ENCODE measurements at regions not wholly inside any gene's neighbourhood (a gene's known extent, or its start where the extent isn't known, plus 50 kb on each side); places are given as distances from the start of the nearest gene placed in this dataset.
"Not testable (repeated sequence)": the region's sequence is repeated elsewhere in the genome, so short reads cannot be mapped to it uniquely, and the experiment has no call there.

DNA sequence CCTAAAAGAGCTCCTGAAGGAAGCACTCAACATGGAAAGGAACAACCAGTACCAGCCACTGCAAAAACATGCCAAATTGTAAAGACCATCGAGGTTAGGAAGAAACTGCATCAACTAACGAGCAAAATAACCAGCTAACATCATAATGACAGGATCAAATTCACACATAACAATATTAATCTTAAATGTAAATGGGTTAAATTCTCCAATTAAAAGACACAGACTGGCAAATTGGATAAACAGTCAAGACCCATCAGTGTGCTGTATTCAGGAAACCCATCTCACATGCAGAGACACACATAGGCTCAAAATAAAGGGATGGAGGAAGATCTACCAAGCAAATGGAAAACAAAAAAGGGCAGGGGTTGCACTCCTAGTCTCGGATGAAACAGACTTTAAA is 191.6 kb upstream of the MGAT5 start:
- TF ChIP-seq, protein P1, sequence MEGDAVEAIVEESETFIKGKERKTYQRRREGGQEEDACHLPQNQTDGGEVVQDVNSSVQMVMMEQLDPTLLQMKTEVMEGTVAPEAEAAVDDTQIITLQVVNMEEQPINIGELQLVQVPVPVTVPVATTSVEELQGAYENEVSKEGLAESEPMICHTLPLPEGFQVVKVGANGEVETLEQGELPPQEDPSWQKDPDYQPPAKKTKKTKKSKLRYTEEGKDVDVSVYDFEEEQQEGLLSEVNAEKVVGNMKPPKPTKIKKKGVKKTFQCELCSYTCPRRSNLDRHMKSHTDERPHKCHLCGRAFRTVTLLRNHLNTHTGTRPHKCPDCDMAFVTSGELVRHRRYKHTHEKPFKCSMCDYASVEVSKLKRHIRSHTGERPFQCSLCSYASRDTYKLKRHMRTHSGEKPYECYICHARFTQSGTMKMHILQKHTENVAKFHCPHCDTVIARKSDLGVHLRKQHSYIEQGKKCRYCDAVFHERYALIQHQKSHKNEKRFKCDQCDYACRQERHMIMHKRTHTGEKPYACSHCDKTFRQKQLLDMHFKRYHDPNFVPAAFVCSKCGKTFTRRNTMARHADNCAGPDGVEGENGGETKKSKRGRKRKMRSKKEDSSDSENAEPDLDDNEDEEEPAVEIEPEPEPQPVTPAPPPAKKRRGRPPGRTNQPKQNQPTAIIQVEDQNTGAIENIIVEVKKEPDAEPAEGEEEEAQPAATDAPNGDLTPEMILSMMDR (IDR thresholded peaks at IDR 0.05; ENCODE audit: low read depth, low read length, poor library complexity, severe bottlenecking): not testable (repeated sequence)
- TF ChIP-seq EZH2phosphoT487 (IDR thresholded peaks at IDR 0.05; ENCODE audit: borderline replicate concordance, low read length): not testable (repeated sequence)

Data from DOHH2 (cell line).